GM21447 (cell line): ENCODE measurements at regions not wholly inside any gene's neighbourhood (a gene's known extent, or its start where the extent isn't known, plus 50 kb on each side); places are given as distances from the start of the nearest gene placed in this dataset.

Source experiments
- ATAC-seq: cut with Tn5 transposase; IDR thresholded peaks from one replicate; pipeline ENCODE4 v1.9.1; 2021; ENCODE audit not compliant: unreplicated experiment

- ATAC-seq = no peak
Measured at GRCh38 chr15:94177112-94177511, 54.2 kb upstream of the MCTP2 start.

- no peak for ATAC-seq
Measured at GRCh38 chr15:94175420-94175819, 55.9 kb upstream of the MCTP2 start.

GRCh38 chr15:94174399-94174802 lies 57.0 kb upstream of the MCTP2 start:
- ATAC-seq = peak; percentile 94

- no peak for ATAC-seq
Measured at GRCh38 chr15:94168250-94168649, 63.1 kb upstream of the MCTP2 start.

- no peak for ATAC-seq
Measured at GRCh38 chr15:94164971-94165370, 66.4 kb upstream of the MCTP2 start.

- no peak for ATAC-seq
Measured at GRCh38 chr15:94164202-94164807, 67.1 kb upstream of the MCTP2 start.

- ATAC-seq = no peak
Measured at GRCh38 chr15:94162939-94163338, 68.4 kb upstream of the MCTP2 start.

- ATAC-seq = no peak
Measured at GRCh38 chr15:94154255-94154654, 77.1 kb upstream of the MCTP2 start.

- no peak for ATAC-seq
Measured at GRCh38 chr15:94145046-94145445, 86.3 kb upstream of the MCTP2 start.

GRCh38 chr15:94141802-94142201 lies 89.6 kb upstream of the MCTP2 start:
- ATAC-seq = no peak

GRCh38 chr15:94135486-94136147 lies 95.7 kb upstream of the MCTP2 start:
- ATAC-seq = no peak

GRCh38 chr15:94131875-94132274 lies 99.5 kb upstream of the MCTP2 start:
- no peak for ATAC-seq

GRCh38 chr15:94130504-94130903 lies 100.9 kb upstream of the MCTP2 start:
- no peak for ATAC-seq

GRCh38 chr15:94127006-94127405 lies 104.4 kb upstream of the MCTP2 start:
- ATAC-seq = no peak

- ATAC-seq = no peak
Measured at GRCh38 chr15:94125698-94126097, 105.7 kb upstream of the MCTP2 start.

- ATAC-seq = no peak
Measured at GRCh38 chr15:94125156-94125555, 106.2 kb upstream of the MCTP2 start.

GRCh38 chr15:94122516-94122915 lies 108.8 kb upstream of the MCTP2 start:
- ATAC-seq = no peak

- peak; percentile 98 for ATAC-seq
Measured at GRCh38 chr15:94119923-94120775, 111.2 kb upstream of the MCTP2 start.

- ATAC-seq = no peak
Measured at GRCh38 chr15:94119298-94119811, 112.0 kb upstream of the MCTP2 start.

- ATAC-seq = no peak
Measured at GRCh38 chr15:94110476-94111130, 120.8 kb upstream of the MCTP2 start.

- ATAC-seq = no peak
Measured at GRCh38 chr15:94107652-94108051, 123.7 kb upstream of the MCTP2 start.
